ENCODE measurements at regions not wholly inside any gene's neighbourhood (a gene's known extent, or its start where the extent isn't known, plus 50 kb on each side); places are given as distances from the start of the nearest gene placed in this dataset.

DNA sequence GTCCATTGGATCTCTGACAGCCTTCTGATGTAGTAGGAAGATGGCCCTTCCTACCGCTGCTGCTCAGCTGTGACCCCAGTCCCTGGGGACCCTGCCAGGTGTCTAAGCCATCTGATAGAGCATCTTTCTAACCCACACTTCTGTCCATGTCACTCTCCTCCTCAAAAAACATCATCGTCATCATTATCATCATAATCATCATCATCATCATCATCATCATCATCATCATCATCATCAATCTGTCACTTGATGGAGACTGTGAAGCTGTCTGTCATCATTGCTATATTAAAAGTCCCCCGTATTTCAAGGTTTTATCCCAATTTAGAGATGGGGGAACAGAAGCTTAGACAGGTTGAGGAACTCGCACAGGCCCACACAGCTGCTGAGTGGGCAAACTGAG is 75.1 kb upstream of the SLC6A11 start:
- 67 to 79% methylated on average over 4 of the region's 4 CpGs for WGBS, 2 donors
- ATAC-seq (ENCODE audit: low FRiP score in 2 of 2) (no peak), DNase-seq (no peak)
- TF ChIP-seq EP300 (IDR thresholded peaks at IDR 0.05) (no peak), POLR2AphosphoS5 (IDR thresholded peaks at IDR 0.05) (no peak), POLR2A (IDR thresholded peaks at IDR 0.05) (no peak)
- TF ChIP-seq, protein P1, sequence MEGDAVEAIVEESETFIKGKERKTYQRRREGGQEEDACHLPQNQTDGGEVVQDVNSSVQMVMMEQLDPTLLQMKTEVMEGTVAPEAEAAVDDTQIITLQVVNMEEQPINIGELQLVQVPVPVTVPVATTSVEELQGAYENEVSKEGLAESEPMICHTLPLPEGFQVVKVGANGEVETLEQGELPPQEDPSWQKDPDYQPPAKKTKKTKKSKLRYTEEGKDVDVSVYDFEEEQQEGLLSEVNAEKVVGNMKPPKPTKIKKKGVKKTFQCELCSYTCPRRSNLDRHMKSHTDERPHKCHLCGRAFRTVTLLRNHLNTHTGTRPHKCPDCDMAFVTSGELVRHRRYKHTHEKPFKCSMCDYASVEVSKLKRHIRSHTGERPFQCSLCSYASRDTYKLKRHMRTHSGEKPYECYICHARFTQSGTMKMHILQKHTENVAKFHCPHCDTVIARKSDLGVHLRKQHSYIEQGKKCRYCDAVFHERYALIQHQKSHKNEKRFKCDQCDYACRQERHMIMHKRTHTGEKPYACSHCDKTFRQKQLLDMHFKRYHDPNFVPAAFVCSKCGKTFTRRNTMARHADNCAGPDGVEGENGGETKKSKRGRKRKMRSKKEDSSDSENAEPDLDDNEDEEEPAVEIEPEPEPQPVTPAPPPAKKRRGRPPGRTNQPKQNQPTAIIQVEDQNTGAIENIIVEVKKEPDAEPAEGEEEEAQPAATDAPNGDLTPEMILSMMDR (IDR thresholded peaks at IDR 0.05) = no peak
- peaks cover 0 to 10% (median 3%) of the 10 kb centered on the region in 4 donors for H3K4me1 ChIP-seq
- no peaks in the 10 kb centered on the region for H3K9me3 ChIP-seq
- no peak overlapping the region for H3K4me3 ChIP-seq
- H3K36me3 ChIP-seq = no peaks in the 10 kb centered on the region
- no peak overlapping the region for H3K27ac ChIP-seq
- peaks cover 0 to 2% (median 0%) of the 10 kb centered on the region in 4 donors for H3K27me3 ChIP-seq

DNA sequence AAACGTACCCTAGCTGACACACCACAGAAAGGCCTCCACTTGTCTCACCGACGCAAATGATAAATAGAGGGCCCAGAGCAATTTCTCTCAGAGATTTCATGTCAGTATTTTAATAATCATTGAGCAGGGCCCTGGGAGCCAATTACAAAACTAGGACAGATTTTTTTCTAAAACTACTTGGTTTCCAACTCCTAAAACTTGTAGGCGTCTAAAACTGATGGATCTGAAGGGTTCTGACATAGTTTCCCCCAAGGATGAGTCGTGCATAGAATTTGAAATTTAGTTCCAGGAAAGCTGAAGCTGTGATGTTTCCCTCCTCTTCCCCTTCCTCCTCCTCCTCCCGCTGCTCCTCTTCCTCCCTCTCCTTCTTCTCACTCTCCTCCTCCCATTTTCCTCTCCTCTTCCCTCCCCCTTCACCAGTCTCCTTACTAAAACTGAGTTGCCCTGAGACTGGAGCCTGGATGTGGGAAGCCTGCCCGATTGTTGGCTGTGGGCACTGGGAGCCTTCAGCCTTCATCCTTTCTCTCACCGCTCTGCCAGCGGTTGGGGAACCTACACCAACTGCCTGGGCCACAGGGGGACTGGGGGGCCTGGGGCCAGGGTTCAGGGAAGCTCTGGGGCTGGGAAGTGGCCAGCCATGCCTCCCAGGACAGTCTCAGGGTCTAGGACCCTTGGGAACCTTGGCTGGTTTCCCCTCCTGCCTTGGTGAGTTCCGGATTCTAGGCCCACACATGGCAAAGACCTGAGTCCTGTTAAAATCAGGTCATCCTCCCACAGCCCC is 73.9 kb upstream of the SLC6A11 start:
- H3K27ac ChIP-seq = no peak overlapping the region
- peaks cover 0 to 10% (median 3%) of the 10 kb centered on the region in 4 donors for H3K4me1 ChIP-seq
- H3K9me3 ChIP-seq = no peaks in the 10 kb centered on the region
- DNase-seq (peak in 1 of 2 donors; percentile 27), ATAC-seq (ENCODE audit: low FRiP score in 2 of 2) (no peak)
- TF ChIP-seq EP300 (IDR thresholded peaks at IDR 0.05) = no peak
- H3K27me3 ChIP-seq = peaks cover 0 to 2% (median 0%) of the 10 kb centered on the region in 4 donors
- 76 to 78% methylated on average over 10 of the region's 10 CpGs for WGBS, 2 donors
- no peak overlapping the region for H3K4me3 ChIP-seq
- H3K36me3 ChIP-seq = no peaks in the 10 kb centered on the region

DNA sequence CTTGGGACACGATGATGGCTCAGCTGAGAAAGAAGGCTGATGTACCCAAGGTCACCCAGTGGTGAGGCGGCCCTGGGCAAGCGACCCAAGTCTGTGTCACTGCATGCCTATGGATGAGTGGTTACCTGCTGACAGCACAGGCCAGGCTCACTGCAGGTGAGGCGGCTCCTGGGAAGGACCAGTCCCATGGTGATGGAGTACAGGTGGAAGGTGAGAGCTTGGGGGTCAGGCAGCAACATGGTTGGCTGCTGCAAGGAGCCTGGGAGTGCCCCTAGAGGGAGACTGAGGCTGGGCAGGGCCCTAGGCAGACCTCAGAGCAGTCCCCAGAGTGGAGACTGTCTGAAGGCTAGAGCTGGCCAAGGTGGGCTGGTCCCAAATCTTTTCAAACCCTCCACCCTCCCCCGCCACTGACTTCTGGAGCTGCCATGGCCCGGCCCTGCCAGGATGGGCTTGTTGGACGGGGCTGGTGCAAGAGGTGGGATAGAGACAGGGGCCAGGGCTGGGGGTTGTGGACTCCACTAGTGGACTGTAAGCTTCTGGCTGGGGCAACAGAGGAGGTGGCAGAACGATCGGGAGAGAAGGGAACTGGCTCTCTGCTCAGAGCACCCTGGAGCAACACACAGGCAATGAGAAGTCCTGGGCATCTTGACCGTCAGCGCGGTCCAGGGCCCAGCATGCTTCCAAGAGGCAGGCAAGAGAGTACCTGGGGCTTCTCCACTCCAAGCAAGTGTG is 72.5 kb upstream of the SLC6A11 start:
- H3K36me3 ChIP-seq = no peaks in the 10 kb centered on the region
- H3K27ac ChIP-seq = no peak overlapping the region
- no peaks in the 10 kb centered on the region for H3K27me3 ChIP-seq
- DNase-seq = peak in 1 of 2 donors; percentile 34
- no peaks in the 10 kb centered on the region for H3K9me3 ChIP-seq
- peaks cover 0 to 6% (median 3%) of the 10 kb centered on the region in 4 donors for H3K4me1 ChIP-seq
- peak in 1 of 2 donors; percentile 41 for ATAC-seq (ENCODE audit: low FRiP score in 2 of 2)
- H3K4me3 ChIP-seq = no peak overlapping the region
- 74 to 86% methylated on average over 10 to 12 of the region's 12 CpGs for WGBS, 2 donors
- TF ChIP-seq EP300 (IDR thresholded peaks at IDR 0.05) = no peak
- no peak for TF ChIP-seq POLR2A (IDR thresholded peaks at IDR 0.05)
- no peak for TF ChIP-seq POLR2AphosphoS5 (IDR thresholded peaks at IDR 0.05)
- TF ChIP-seq, protein P1 (IDR thresholded peaks at IDR 0.05) = no peak

DNA sequence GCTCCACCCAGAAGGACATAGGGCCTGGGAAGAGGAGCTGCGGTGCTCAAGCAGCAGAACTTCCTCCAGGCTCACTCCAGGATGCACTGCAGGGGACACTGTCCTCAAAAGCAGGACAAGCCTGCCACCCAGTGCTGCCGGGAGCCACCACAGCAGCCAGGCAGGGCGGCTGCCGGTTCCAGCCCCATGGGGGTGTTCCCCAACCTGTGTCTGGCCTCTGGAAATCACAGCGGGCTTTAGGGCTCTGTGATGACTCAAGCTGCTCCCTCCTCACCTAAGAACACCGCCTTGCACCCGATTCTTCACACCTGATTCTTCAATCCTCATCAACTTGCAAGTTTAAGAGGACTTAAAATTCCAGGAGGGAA is 71.9 kb upstream of the SLC6A11 start:
- ATAC-seq (ENCODE audit: low FRiP score in 2 of 2) (peak in 1 of 2 donors; percentile 25), DNase-seq (peak in 1 of 2 donors; percentile 36)
- WGBS, 2 donors = 0 to 20% methylated on average over 1 to 7 of the region's 7 CpGs
- Histone ChIP-seq H3K27ac (no peak overlapping the region), H3K4me1 (peaks cover 0 to under 1% (median 0%) of the 10 kb centered on the region in 4 donors), H3K9me3 (no peaks in the 10 kb centered on the region), H3K4me3 (no peak overlapping the region), H3K27me3 (no peaks in the 10 kb centered on the region), H3K36me3 (no peaks in the 10 kb centered on the region)
- TF ChIP-seq EP300 (IDR thresholded peaks at IDR 0.05) = no peak
- TF ChIP-seq POLR2A (IDR thresholded peaks at IDR 0.05) = no peak
- TF ChIP-seq, protein P1 (IDR thresholded peaks at IDR 0.05) = no peak
- TF ChIP-seq POLR2AphosphoS5 (IDR thresholded peaks at IDR 0.05) = no peak

DNA sequence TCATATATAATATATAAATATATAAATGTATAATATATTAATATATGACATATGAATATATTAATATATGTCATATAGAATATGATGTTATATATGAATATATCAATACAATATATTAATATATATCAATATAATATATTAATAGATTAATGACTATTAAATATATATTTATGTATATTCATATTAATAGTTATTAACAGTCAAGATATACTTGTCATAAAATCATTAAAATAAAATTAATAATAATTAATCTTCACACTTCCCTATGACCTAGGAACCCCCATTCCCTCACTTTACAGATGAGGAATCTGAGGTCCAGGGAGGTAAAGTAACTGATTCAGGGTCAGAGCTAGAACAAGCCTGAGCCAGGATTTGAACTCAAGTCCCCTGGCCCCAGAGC is 70.6 kb upstream of the SLC6A11 start:
- Histone ChIP-seq H3K4me1 (no peaks in the 10 kb centered on the region), H3K27me3 (no peaks in the 10 kb centered on the region), H3K4me3 (no peak overlapping the region), H3K9me3 (no peaks in the 10 kb centered on the region), H3K36me3 (no peaks in the 10 kb centered on the region), H3K27ac (no peak overlapping the region)
- DNase-seq (no peak), ATAC-seq (ENCODE audit: low FRiP score in 2 of 2) (no peak)
- no peak for TF ChIP-seq POLR2A (IDR thresholded peaks at IDR 0.05)
- TF ChIP-seq EP300 (IDR thresholded peaks at IDR 0.05) = no peak
- no peak for TF ChIP-seq POLR2AphosphoS5 (IDR thresholded peaks at IDR 0.05)
- TF ChIP-seq, protein P1 (IDR thresholded peaks at IDR 0.05) = no peak
